ENCODE measurements at regions not wholly inside any gene's neighbourhood (a gene's known extent, or its start where the extent isn't known, plus 50 kb on each side); places are given as distances from the start of the nearest gene placed in this dataset.

DNA sequence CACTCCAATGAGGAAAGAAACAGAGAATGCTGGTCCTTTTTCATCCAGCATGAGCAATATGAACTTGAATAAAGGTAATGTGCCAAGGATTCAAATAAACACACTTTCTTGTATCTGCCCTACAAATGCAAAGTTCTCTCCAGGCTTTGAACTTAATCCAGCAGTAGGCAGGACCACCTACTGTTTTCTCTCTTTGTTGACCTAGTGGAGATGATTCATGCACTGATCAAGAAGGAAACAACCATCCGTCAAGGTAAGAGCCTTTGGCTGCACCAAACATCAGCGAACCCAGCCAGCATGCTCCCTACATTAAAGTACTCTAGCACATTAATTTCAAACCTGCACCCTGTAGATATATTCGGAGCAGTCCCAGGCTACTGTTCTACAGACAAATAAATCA is 489.3 kb downstream of the GALC start:
- TF ChIP-seq, protein P1, sequence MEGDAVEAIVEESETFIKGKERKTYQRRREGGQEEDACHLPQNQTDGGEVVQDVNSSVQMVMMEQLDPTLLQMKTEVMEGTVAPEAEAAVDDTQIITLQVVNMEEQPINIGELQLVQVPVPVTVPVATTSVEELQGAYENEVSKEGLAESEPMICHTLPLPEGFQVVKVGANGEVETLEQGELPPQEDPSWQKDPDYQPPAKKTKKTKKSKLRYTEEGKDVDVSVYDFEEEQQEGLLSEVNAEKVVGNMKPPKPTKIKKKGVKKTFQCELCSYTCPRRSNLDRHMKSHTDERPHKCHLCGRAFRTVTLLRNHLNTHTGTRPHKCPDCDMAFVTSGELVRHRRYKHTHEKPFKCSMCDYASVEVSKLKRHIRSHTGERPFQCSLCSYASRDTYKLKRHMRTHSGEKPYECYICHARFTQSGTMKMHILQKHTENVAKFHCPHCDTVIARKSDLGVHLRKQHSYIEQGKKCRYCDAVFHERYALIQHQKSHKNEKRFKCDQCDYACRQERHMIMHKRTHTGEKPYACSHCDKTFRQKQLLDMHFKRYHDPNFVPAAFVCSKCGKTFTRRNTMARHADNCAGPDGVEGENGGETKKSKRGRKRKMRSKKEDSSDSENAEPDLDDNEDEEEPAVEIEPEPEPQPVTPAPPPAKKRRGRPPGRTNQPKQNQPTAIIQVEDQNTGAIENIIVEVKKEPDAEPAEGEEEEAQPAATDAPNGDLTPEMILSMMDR (conservative IDR thresholded peaks at IDR 0.05) = no peak
- no peak for TF ChIP-seq ZFX (IDR thresholded peaks at IDR 0.05)

All from C4-2B (cell line).